Endothelial cell of umbilical vein (primary cell): ENCODE measurements at regions not wholly inside any gene's neighbourhood (a gene's known extent, or its start where the extent isn't known, plus 50 kb on each side); places are given as distances from the start of the nearest gene placed in this dataset.

Source experiments
- CTCF ChIP-seq, 2 donors: IDR thresholded peaks; 1 replicate in 1 of 2; 2 replicates in 1 of 2; pipeline ENCODE4 v1.5.1; 2011; ENCODE audit warnings: low read length in 2 of 2, mild to moderate bottlenecking in 2 of 2, moderate library complexity in 2 of 2, control low read depth in 1 of 2, inconsistent platforms in 1 of 2, low read depth in 1 of 2; ENCODE audit not compliant: insufficient read depth in 1 of 2; ENCODE audit errors: extremely low read depth in 1 of 2
- EZH2 ChIP-seq: IDR thresholded peaks from 2 replicates; pipeline ENCODE4 v1.6.1; 2012; ENCODE audit warnings: borderline replicate concordance, low read depth, mild to moderate bottlenecking, moderate library complexity, low read length, inconsistent platforms; ENCODE audit not compliant: severe bottlenecking
- GATA2 ChIP-seq: IDR thresholded peaks from 2 replicates; pipeline ENCODE4 v1.7.0; 2011; ENCODE audit warnings: low read depth, mild to moderate bottlenecking, moderate library complexity, mixed read lengths, low read length; ENCODE audit not compliant: insufficient read length, insufficient read depth
- MAX ChIP-seq: IDR thresholded peaks from 2 replicates; pipeline ENCODE4 v1.6.1; 2011; ENCODE audit not compliant: insufficient read depth, insufficient read length
- POLR2A ChIP-seq: IDR thresholded peaks from 2 replicates; pipeline ENCODE4 v1.6.1; 2012; ENCODE audit warnings: low read depth, mild to moderate bottlenecking, control low read depth, low read length

- TF ChIP-seq CTCF (IDR thresholded peaks at IDR 0.05; ENCODE audit: extremely low read depth in 1 of 2, insufficient read depth in 1 of 2, low read depth in 1 of 2, low read length in 2 of 2) (no peak), EZH2 (no peak), POLR2A (no peak), GATA2 (no peak), MAX (no peak)
Observed at GRCh38 chr6:5946181-5946580, 60.5 kb downstream of the NRN1 start.
